Neural progenitor cell (in vitro differentiated cells): ENCODE measurements at regions not wholly inside any gene's neighbourhood (a gene's known extent, or its start where the extent isn't known, plus 50 kb on each side); places are given as distances from the start of the nearest gene placed in this dataset.

Source experiments
- DNase-seq: peaks from one replicate; pipeline ENCODE4 v3.0.0-alpha.2; 2016; ENCODE audit warnings: low spot score
- H2AFZ ChIP-seq: fragments of 200-600 bp; sonication (generic); replicated peaks from 2 replicates; pipeline ENCODE4 v1.6.1; 2016; ENCODE audit warnings: antibody characterized with exemption
- H3F3A ChIP-seq: fragments of 200-600 bp; sonication (generic); 2 replicates; pipeline ENCODE4 v1.6.1; 2016; ENCODE audit warnings: antibody characterized with exemption, low read depth
- H3K27ac ChIP-seq: fragments of 200-600 bp; sonication (generic); 2 replicates; pipeline ENCODE4 v1.5.1; 2016; ENCODE audit warnings: mild to moderate bottlenecking
- H3K27me3 ChIP-seq: fragments of 200-600 bp; sonication (generic); 2 replicates; pipeline ENCODE4 v1.6.1; 2016; ENCODE audit warnings: mild to moderate bottlenecking, moderate library complexity
- H3K36me3 ChIP-seq: fragments of 200-600 bp; sonication (generic); 2 replicates; pipeline ENCODE4 v1.5.1; 2016
- H3K4me1 ChIP-seq: fragments of 200-600 bp; sonication (generic); 2 replicates; pipeline ENCODE4 v1.6.1; 2016; ENCODE audit warnings: mixed run types
- H3K4me2 ChIP-seq: fragments of 200-600 bp; sonication (generic); 2 replicates; pipeline ENCODE4 v1.6.1; 2016
- H3K4me3 ChIP-seq: fragments of 200-600 bp; sonication (generic); 2 replicates; pipeline ENCODE4 v1.5.1; 2016
- H3K79me2 ChIP-seq: fragments of 200-600 bp; sonication (generic); 2 replicates; pipeline ENCODE4 v1.6.1; 2016; ENCODE audit warnings: low read depth
- H3K9ac ChIP-seq: fragments of 200-600 bp; sonication (generic); 2 replicates; pipeline ENCODE4 v1.6.1; 2016
- H3K9me3 ChIP-seq: fragments of 200-600 bp; sonication (generic); 2 replicates; pipeline ENCODE4 v1.5.1; 2016; ENCODE audit warnings: low read depth
- H4K20me1 ChIP-seq: fragments of 200-600 bp; sonication (generic); 2 replicates; pipeline ENCODE4 v1.6.1; 2016; ENCODE audit warnings: low read depth
- H3K27ac Mint-ChIP-seq: 3 replicates; pipeline ENCODE4 v1.8.0; 2021; ENCODE audit warnings: mixed read lengths
- H3K27me3 Mint-ChIP-seq: 2 replicates; pipeline ENCODE4 v1.8.0; 2022; ENCODE audit warnings: low read depth, mild to moderate bottlenecking, inconsistent platforms, moderate library complexity, mixed read lengths; ENCODE audit not compliant: insufficient read depth
- H3K36me3 Mint-ChIP-seq: 3 replicates; pipeline ENCODE4 v1.8.0; 2021; ENCODE audit warnings: mixed read lengths
- H3K4me1 Mint-ChIP-seq: 3 replicates; pipeline ENCODE4 v1.8.0; 2021; ENCODE audit warnings: mixed read lengths
- H3K4me3 Mint-ChIP-seq: 3 replicates; pipeline ENCODE4 v1.8.0; 2021; ENCODE audit warnings: mild to moderate bottlenecking, moderate library complexity, mixed read lengths
- H3K9me3 Mint-ChIP-seq: 3 replicates; pipeline ENCODE4 v1.8.0; 2020; ENCODE audit warnings: mixed read lengths
- EZH2 ChIP-seq: fragments of 200-600 bp; sonication (generic); IDR thresholded peaks from 2 replicates; pipeline ENCODE4 v1.6.1; 2017; ENCODE audit warnings: antibody characterized with exemption, mild to moderate bottlenecking, moderate library complexity
- EZH2phosphoT487 ChIP-seq: fragments of 200-600 bp; sonication (generic); IDR thresholded peaks from 2 replicates; pipeline ENCODE4 v1.6.1; 2017; ENCODE audit warnings: antibody characterized with exemption
- TF ChIP-seq, protein P1 (sequence below): fragments of 200-600 bp; sonication (generic); IDR thresholded peaks from 2 replicates; pipeline ENCODE4 v1.5.1; 2017; ENCODE audit warnings: antibody characterized with exemption, mild to moderate bottlenecking

DNA sequence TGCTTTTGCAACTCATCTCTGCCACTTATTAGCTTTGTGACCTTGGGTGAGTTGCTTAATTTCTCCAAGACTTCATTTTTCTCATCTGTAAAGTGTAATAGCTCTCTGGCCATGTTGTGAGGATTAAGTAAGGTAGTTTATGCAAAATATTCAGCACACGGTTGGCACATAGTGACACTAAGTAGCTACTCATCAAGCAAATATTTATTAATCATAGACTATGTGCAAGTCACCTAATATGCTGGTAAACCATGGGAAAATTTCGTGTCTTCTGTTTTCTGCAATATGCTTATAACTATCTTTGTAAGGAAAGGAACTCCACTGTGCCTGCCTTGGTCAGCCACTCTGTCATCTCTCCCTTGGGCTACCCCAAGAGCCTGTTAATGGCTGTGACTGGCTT lies 50.3 kb upstream of the EGR2 start:
- no peaks in the 10 kb centered on the region for H3K36me3 Mint-ChIP-seq
- Histone ChIP-seq H3K4me2 (no peak overlapping the region), H3K27me3 (no peaks in the 10 kb centered on the region), H3K79me2 (no peaks in the 10 kb centered on the region), H3K9me3 (no peaks in the 10 kb centered on the region), H3K9ac (no peak overlapping the region), H4K20me1 (no peaks in the 10 kb centered on the region), H3K4me1 (no peaks in the 10 kb centered on the region), H3K4me3 (no peak overlapping the region), H3K27ac (no peak overlapping the region), H3K36me3 (no peaks in the 10 kb centered on the region), H2AFZ (no peak overlapping the region), H3F3A (no peaks in the 10 kb centered on the region)
- no peaks in the 10 kb centered on the region for H3K9me3 Mint-ChIP-seq
- H3K27ac Mint-ChIP-seq: no peak overlapping the region
- H3K27me3 Mint-ChIP-seq: no peaks in the 10 kb centered on the region
- H3K4me1 Mint-ChIP-seq: peaks cover 4% of the 10 kb centered on the region
- TF ChIP-seq EZH2phosphoT487: no peak
- no peak for TF ChIP-seq EZH2
- TF ChIP-seq, protein P1, sequence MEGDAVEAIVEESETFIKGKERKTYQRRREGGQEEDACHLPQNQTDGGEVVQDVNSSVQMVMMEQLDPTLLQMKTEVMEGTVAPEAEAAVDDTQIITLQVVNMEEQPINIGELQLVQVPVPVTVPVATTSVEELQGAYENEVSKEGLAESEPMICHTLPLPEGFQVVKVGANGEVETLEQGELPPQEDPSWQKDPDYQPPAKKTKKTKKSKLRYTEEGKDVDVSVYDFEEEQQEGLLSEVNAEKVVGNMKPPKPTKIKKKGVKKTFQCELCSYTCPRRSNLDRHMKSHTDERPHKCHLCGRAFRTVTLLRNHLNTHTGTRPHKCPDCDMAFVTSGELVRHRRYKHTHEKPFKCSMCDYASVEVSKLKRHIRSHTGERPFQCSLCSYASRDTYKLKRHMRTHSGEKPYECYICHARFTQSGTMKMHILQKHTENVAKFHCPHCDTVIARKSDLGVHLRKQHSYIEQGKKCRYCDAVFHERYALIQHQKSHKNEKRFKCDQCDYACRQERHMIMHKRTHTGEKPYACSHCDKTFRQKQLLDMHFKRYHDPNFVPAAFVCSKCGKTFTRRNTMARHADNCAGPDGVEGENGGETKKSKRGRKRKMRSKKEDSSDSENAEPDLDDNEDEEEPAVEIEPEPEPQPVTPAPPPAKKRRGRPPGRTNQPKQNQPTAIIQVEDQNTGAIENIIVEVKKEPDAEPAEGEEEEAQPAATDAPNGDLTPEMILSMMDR: no peak
- H3K4me3 Mint-ChIP-seq: no peak overlapping the region
- no peak for DNase-seq
